Duodenal mucosa (tissue), 2 donors: ENCODE measurements at regions not wholly inside any gene's neighbourhood (a gene's known extent, or its start where the extent isn't known, plus 50 kb on each side); places are given as distances from the start of the nearest gene placed in this dataset.

Experiments
- H3K27ac ChIP-seq: one replicate; pipeline ENCODE4 v1.7.0; 2013; ENCODE audit warnings: low read depth, low read length
- H3K27me3 ChIP-seq, 2 donors: one replicate each; pipeline ENCODE4 v1.7.0; 2013; ENCODE audit warnings: low read length in 2 of 2, control low read depth in 1 of 2; ENCODE audit not compliant: insufficient read depth in 2 of 2, control insufficient read depth in 1 of 2
- H3K36me3 ChIP-seq, 2 donors: one replicate each; pipeline ENCODE4 v1.7.0; 2013; ENCODE audit warnings: low read length in 2 of 2, control low read depth in 1 of 2; ENCODE audit not compliant: insufficient read depth in 2 of 2, control insufficient read depth in 1 of 2
- H3K4me1 ChIP-seq, 2 donors: one replicate each; pipeline ENCODE4 v1.7.0; 2013; ENCODE audit warnings: low read length in 2 of 2, control low read depth in 1 of 2; ENCODE audit not compliant: insufficient read depth in 2 of 2, control insufficient read depth in 1 of 2
- H3K4me3 ChIP-seq, 2 donors: one replicate each; pipeline ENCODE4 v1.7.0; 2013; ENCODE audit warnings: low read length in 2 of 2, low read depth in 1 of 2
- H3K9ac ChIP-seq, 2 donors: one replicate each; pipeline ENCODE4 v1.7.0; 2013; ENCODE audit warnings: low read length in 2 of 2, low read depth in 1 of 2
- H3K9me3 ChIP-seq, 2 donors: one replicate each; pipeline ENCODE4 v1.7.0; 2013; ENCODE audit warnings: low read length in 2 of 2, control low read depth in 1 of 2; ENCODE audit not compliant: control insufficient read depth in 1 of 2

- no peaks in the 10 kb centered on the region for H3K9me3 ChIP-seq
Observed at GRCh38 chr11:100630898-100631297, 56.2 kb upstream of the ARHGAP42 start.

GRCh38 chr11:100631316-100631715 lies 55.8 kb upstream of the ARHGAP42 start:
- Histone ChIP-seq H3K9me3 (no peaks in the 10 kb centered on the region), H3K27me3 (no peaks in the 10 kb centered on the region), H3K27ac (no peak overlapping the region), H3K4me1 (peaks cover 16 to 22% of the 10 kb centered on the region in 2 donors), H3K9ac (no peak overlapping the region), H3K4me3 (no peak overlapping the region), H3K36me3 (no peaks in the 10 kb centered on the region)

More at GRCh38 chr11:100630898-100631297, 56.2 kb upstream of the ARHGAP42 start:
- H3K36me3 ChIP-seq = no peaks in the 10 kb centered on the region
- H3K27me3 ChIP-seq = no peaks in the 10 kb centered on the region
- H3K9ac ChIP-seq = no peak overlapping the region
- peaks cover 16 to 22% of the 10 kb centered on the region in 2 donors for H3K4me1 ChIP-seq
- no peak overlapping the region for H3K27ac ChIP-seq
- H3K4me3 ChIP-seq = no peak overlapping the region

GRCh38 chr11:100632941-100633452 lies 54.1 kb upstream of the ARHGAP42 start:
- no peaks in the 10 kb centered on the region for H3K27me3 ChIP-seq
- peak overlapping the region; percentile 9 to 46 for H3K4me3 ChIP-seq
- peaks cover 16 to 22% of the 10 kb centered on the region in 2 donors for H3K4me1 ChIP-seq
- H3K9me3 ChIP-seq = no peaks in the 10 kb centered on the region
- H3K27ac ChIP-seq = no peak overlapping the region
- H3K9ac ChIP-seq = no peak overlapping the region
- no peaks in the 10 kb centered on the region for H3K36me3 ChIP-seq

GRCh38 chr11:100635194-100635593 lies 51.9 kb upstream of the ARHGAP42 start:
- Histone ChIP-seq H3K9me3 (no peaks in the 10 kb centered on the region), H3K27ac (no peak overlapping the region)

GRCh38 chr11:100636536-100636935 lies 50.6 kb upstream of the ARHGAP42 start:
- no peak overlapping the region for H3K4me3 ChIP-seq
- no peak overlapping the region for H3K9ac ChIP-seq
- H3K36me3 ChIP-seq = no peaks in the 10 kb centered on the region
- H3K27ac ChIP-seq = no peak overlapping the region
- H3K27me3 ChIP-seq = no peaks in the 10 kb centered on the region
- H3K9me3 ChIP-seq = no peaks in the 10 kb centered on the region
- peaks cover 9 to 12% of the 10 kb centered on the region in 2 donors for H3K4me1 ChIP-seq

More at GRCh38 chr11:100635194-100635593, 51.9 kb upstream of the ARHGAP42 start:
- no peaks in the 10 kb centered on the region for H3K27me3 ChIP-seq
- peaks cover 16 to 22% of the 10 kb centered on the region in 2 donors for H3K4me1 ChIP-seq
- no peak overlapping the region for H3K4me3 ChIP-seq
- H3K9ac ChIP-seq = no peak overlapping the region
- H3K36me3 ChIP-seq = no peaks in the 10 kb centered on the region
